ENCODE measurements at regions not wholly inside any gene's neighbourhood (a gene's known extent, or its start where the extent isn't known, plus 50 kb on each side); places are given as distances from the start of the nearest gene placed in this dataset.

GRCh38 chr21:41074396-41075184, 93.4 kb upstream of the BACE2 start:
- Histone ChIP-seq H3K4me3 (ENCODE audit: control insufficient read depth in 1 of 2, extremely low read depth in 1 of 2, low read length in 1 of 2) (no peak overlapping the region), H3K9me3 (no peaks in the 10 kb centered on the region), H3K27me3 (replicated peaks in 1 of 2; ENCODE audit: control insufficient read depth in 2 of 2, extremely low read depth in 1 of 2, insufficient read depth in 2 of 2, low read length in 1 of 2) (peaks cover 0 to 9% of the 10 kb centered on the region in 2 experiments), H3K4me1 (ENCODE audit: control insufficient read depth in 1 of 2, extremely low read depth in 1 of 2, insufficient read depth in 2 of 2, low read length in 2 of 2) (no peaks in the 10 kb centered on the region), H3K27ac (ENCODE audit: low read length) (no peak overlapping the region), H3K36me3 (ENCODE audit: control insufficient read depth in 2 of 2, extremely low read depth in 1 of 2, insufficient read depth in 1 of 2, low read length in 1 of 2) (no peaks in the 10 kb centered on the region)
- WGBS (ENCODE audit: insufficient coverage) = 80% methylated on average over 10 of the region's 11 CpGs
- Mint-ChIP-seq H3K27ac (no peak overlapping the region), H3K9me3 (no peaks in the 10 kb centered on the region), H3K4me1 (no peaks in the 10 kb centered on the region), H3K27me3 (peaks cover 13 to 14% of the 10 kb centered on the region in 2 donors), H3K4me3 (no peak overlapping the region), H3K36me3 (no peaks in the 10 kb centered on the region)
- ChIA-PET CTCF (no interaction called here), POLR2A (no interaction called here)
- DNase-seq (no peak), ATAC-seq (replicated peaks in 1 of 4) (no peak)

- POLR2A ChIA-PET = no interaction called here
- no peaks in the 10 kb centered on the region for H3K36me3 ChIP-seq (ENCODE audit: control insufficient read depth in 2 of 2, extremely low read depth in 1 of 2, insufficient read depth in 1 of 2, low read length in 1 of 2)
- no peak for DNase-seq
- ATAC-seq (replicated peaks in 1 of 4) = no peak
- no peak overlapping the region for H3K27ac Mint-ChIP-seq
- H3K4me1 ChIP-seq (ENCODE audit: control insufficient read depth in 1 of 2, extremely low read depth in 1 of 2, insufficient read depth in 2 of 2, low read length in 2 of 2) = no peaks in the 10 kb centered on the region
- no peaks in the 10 kb centered on the region for H3K9me3 Mint-ChIP-seq
- H3K4me3 Mint-ChIP-seq = no peak overlapping the region
- 92% methylated on average over 18 of the region's 18 CpGs for WGBS (ENCODE audit: insufficient coverage)
- H3K4me1 Mint-ChIP-seq = no peaks in the 10 kb centered on the region
- CTCF ChIA-PET = no interaction called here
- H3K4me3 ChIP-seq (ENCODE audit: control insufficient read depth in 1 of 2, extremely low read depth in 1 of 2, low read length in 1 of 2) = no peak overlapping the region
- H3K36me3 Mint-ChIP-seq = no peaks in the 10 kb centered on the region
- H3K27me3 ChIP-seq (replicated peaks in 1 of 2; ENCODE audit: control insufficient read depth in 2 of 2, extremely low read depth in 1 of 2, insufficient read depth in 2 of 2, low read length in 1 of 2) = peaks cover 0 to 4% of the 10 kb centered on the region in 2 experiments
- no peak overlapping the region for H3K27ac ChIP-seq (ENCODE audit: low read length)
- H3K27me3 Mint-ChIP-seq = peaks cover 10 to 13% of the 10 kb centered on the region in 2 donors
- H3K9me3 ChIP-seq = no peaks in the 10 kb centered on the region
Measured at GRCh38 chr21:41075656-41076055, 92.3 kb upstream of the BACE2 start.

- H3K36me3 Mint-ChIP-seq = no peaks in the 10 kb centered on the region
- H3K27me3 ChIP-seq (replicated peaks in 1 of 2; ENCODE audit: control insufficient read depth in 2 of 2, extremely low read depth in 1 of 2, insufficient read depth in 2 of 2, low read length in 1 of 2) = no peaks in the 10 kb centered on the region
- WGBS (ENCODE audit: insufficient coverage) = 88% methylated on average over 15 of the region's 16 CpGs
- peaks cover 8 to 12% of the 10 kb centered on the region in 2 donors for H3K27me3 Mint-ChIP-seq
- H3K4me1 Mint-ChIP-seq = no peaks in the 10 kb centered on the region
- ChIA-PET POLR2A (no interaction called here), CTCF (no interaction called here)
- H3K27ac Mint-ChIP-seq = no peak overlapping the region
- no peak for DNase-seq
- no peaks in the 10 kb centered on the region for H3K9me3 ChIP-seq
- H3K27ac ChIP-seq (ENCODE audit: low read length) = no peak overlapping the region
- no peak for ATAC-seq (replicated peaks in 1 of 4)
- no peak overlapping the region for H3K4me3 Mint-ChIP-seq
- no peak overlapping the region for H3K4me3 ChIP-seq (ENCODE audit: control insufficient read depth in 1 of 2, extremely low read depth in 1 of 2, low read length in 1 of 2)
- H3K9me3 Mint-ChIP-seq = no peaks in the 10 kb centered on the region
- no peaks in the 10 kb centered on the region for H3K36me3 ChIP-seq (ENCODE audit: control insufficient read depth in 2 of 2, extremely low read depth in 1 of 2, insufficient read depth in 1 of 2, low read length in 1 of 2)
- H3K4me1 ChIP-seq (ENCODE audit: control insufficient read depth in 1 of 2, extremely low read depth in 1 of 2, insufficient read depth in 2 of 2, low read length in 2 of 2) = no peaks in the 10 kb centered on the region
Measured at GRCh38 chr21:41076064-41076463, 91.9 kb upstream of the BACE2 start.

- CTCF ChIA-PET = no interaction called here
Measured at GRCh38 chr21:41079159-41079558, 88.8 kb upstream of the BACE2 start.

GRCh38 chr21:41080485-41081121, 87.4 kb upstream of the BACE2 start:
- no peaks in the 10 kb centered on the region for H3K36me3 Mint-ChIP-seq
- H3K27me3 Mint-ChIP-seq = peaks cover 13 to 17% of the 10 kb centered on the region in 2 donors
- Histone ChIP-seq H3K4me3 (ENCODE audit: control insufficient read depth in 1 of 2, extremely low read depth in 1 of 2, low read length in 1 of 2) (no peak overlapping the region), H3K27me3 (replicated peaks in 1 of 2; ENCODE audit: control insufficient read depth in 2 of 2, extremely low read depth in 1 of 2, insufficient read depth in 2 of 2, low read length in 1 of 2) (no peaks in the 10 kb centered on the region), H3K4me1 (ENCODE audit: control insufficient read depth in 1 of 2, extremely low read depth in 1 of 2, insufficient read depth in 2 of 2, low read length in 2 of 2) (no peaks in the 10 kb centered on the region), H3K36me3 (ENCODE audit: control insufficient read depth in 2 of 2, extremely low read depth in 1 of 2, insufficient read depth in 1 of 2, low read length in 1 of 2) (no peaks in the 10 kb centered on the region), H3K27ac (ENCODE audit: low read length) (no peak overlapping the region), H3K9me3 (no peaks in the 10 kb centered on the region)
- no peak for ATAC-seq (replicated peaks in 1 of 4)
- POLR2A ChIA-PET = no interaction called here
- peaks cover 0 to 4% (median 0%) of the 10 kb centered on the region in 3 donors for H3K9me3 Mint-ChIP-seq
- H3K4me3 Mint-ChIP-seq = no peak overlapping the region
- DNase-seq = no peak
- H3K27ac Mint-ChIP-seq = no peak overlapping the region
- CTCF ChIA-PET = no interaction called here
- H3K4me1 Mint-ChIP-seq = no peaks in the 10 kb centered on the region
- 90% methylated on average over 2 of the region's 3 CpGs for WGBS (ENCODE audit: insufficient coverage)

More at GRCh38 chr21:41079159-41079558, 88.8 kb upstream of the BACE2 start:
- Mint-ChIP-seq H3K36me3 (no peaks in the 10 kb centered on the region), H3K27ac (no peak overlapping the region), H3K4me3 (no peak overlapping the region), H3K4me1 (no peaks in the 10 kb centered on the region), H3K9me3 (peaks cover 0 to 4% (median 0%) of the 10 kb centered on the region in 3 donors), H3K27me3 (peaks cover 8 to 13% of the 10 kb centered on the region in 2 donors)
- POLR2A ChIA-PET = no interaction called here
- no peak for ATAC-seq (replicated peaks in 1 of 4)
- no peaks in the 10 kb centered on the region for H3K9me3 ChIP-seq
- H3K36me3 ChIP-seq (ENCODE audit: control insufficient read depth in 2 of 2, extremely low read depth in 1 of 2, insufficient read depth in 1 of 2, low read length in 1 of 2) = no peaks in the 10 kb centered on the region
- H3K4me1 ChIP-seq (ENCODE audit: control insufficient read depth in 1 of 2, extremely low read depth in 1 of 2, insufficient read depth in 2 of 2, low read length in 2 of 2) = no peaks in the 10 kb centered on the region
- no peak overlapping the region for H3K4me3 ChIP-seq (ENCODE audit: control insufficient read depth in 1 of 2, extremely low read depth in 1 of 2, low read length in 1 of 2)
- H3K27me3 ChIP-seq (replicated peaks in 1 of 2; ENCODE audit: control insufficient read depth in 2 of 2, extremely low read depth in 1 of 2, insufficient read depth in 2 of 2, low read length in 1 of 2) = no peaks in the 10 kb centered on the region
- no CpG with 5 or more reads among the region's 1 CpG for WGBS (ENCODE audit: insufficient coverage)
- no peak for DNase-seq
- H3K27ac ChIP-seq (ENCODE audit: low read length) = no peak overlapping the region

- Mint-ChIP-seq H3K27me3 (peaks cover 12 to 24% of the 10 kb centered on the region in 2 donors), H3K36me3 (no peaks in the 10 kb centered on the region), H3K27ac (no peak overlapping the region), H3K4me3 (no peak overlapping the region), H3K4me1 (no peaks in the 10 kb centered on the region), H3K9me3 (peaks cover 0 to 4% (median 0%) of the 10 kb centered on the region in 3 donors)
- WGBS (ENCODE audit: insufficient coverage) = 80% methylated on average over 1 of the region's 5 CpGs
- CTCF ChIA-PET = no interaction called here
- Histone ChIP-seq H3K9me3 (no peaks in the 10 kb centered on the region), H3K27me3 (replicated peaks in 1 of 2; ENCODE audit: control insufficient read depth in 2 of 2, extremely low read depth in 1 of 2, insufficient read depth in 2 of 2, low read length in 1 of 2) (peaks cover 0 to 8% of the 10 kb centered on the region in 2 experiments), H3K27ac (ENCODE audit: low read length) (no peak overlapping the region), H3K36me3 (ENCODE audit: control insufficient read depth in 2 of 2, extremely low read depth in 1 of 2, insufficient read depth in 1 of 2, low read length in 1 of 2) (no peaks in the 10 kb centered on the region), H3K4me3 (ENCODE audit: control insufficient read depth in 1 of 2, extremely low read depth in 1 of 2, low read length in 1 of 2) (no peak overlapping the region), H3K4me1 (ENCODE audit: control insufficient read depth in 1 of 2, extremely low read depth in 1 of 2, insufficient read depth in 2 of 2, low read length in 2 of 2) (no peaks in the 10 kb centered on the region)
- ATAC-seq (replicated peaks in 1 of 4) = no peak
- no peak for DNase-seq
- POLR2A ChIA-PET = no interaction called here
Measured at GRCh38 chr21:41086569-41086968, 81.4 kb upstream of the BACE2 start.
